ENCODE measurements at regions not wholly inside any gene's neighbourhood (a gene's known extent, or its start where the extent isn't known, plus 50 kb on each side); places are given as distances from the start of the nearest gene placed in this dataset.

GRCh38 chr10:44510379-44511115 lies 125.7 kb upstream of the CXCL12 start:
- intact Hi-C loops (cut with micrococcal nuclease; ENCODE audit: unreplicated experiment), result no loop called here
- H3K27me3 Mint-ChIP-seq (ENCODE audit: unreplicated experiment), result peaks cover 25% of the 10 kb centered on the region
- CTCF ChIA-PET, result no interaction called here
- DNase-seq, result no peak
- no peak overlapping the region for H3K4me3 Mint-ChIP-seq (ENCODE audit: low read depth, unreplicated experiment)
- peaks cover 2% of the 10 kb centered on the region for H3K9me3 Mint-ChIP-seq (ENCODE audit: low read depth, unreplicated experiment)
- H3K27ac Mint-ChIP-seq (ENCODE audit: unreplicated experiment), result no peak overlapping the region
- no peak for TF ChIP-seq CTCF (IDR thresholded peaks at IDR 0.05; ENCODE audit: unreplicated experiment)
- no peaks in the 10 kb centered on the region for H3K36me3 Mint-ChIP-seq (ENCODE audit: insufficient read depth, unreplicated experiment)
- no TSS peak for BruUV-seq (replicated peaks)
- no peaks in the 10 kb centered on the region for H3K4me1 Mint-ChIP-seq (ENCODE audit: low read depth, unreplicated experiment)

GRCh38 chr10:44511166-44511565 lies 126.3 kb upstream of the CXCL12 start:
- Mint-ChIP-seq H3K4me3 (ENCODE audit: low read depth, unreplicated experiment) (no peak overlapping the region), H3K27me3 (ENCODE audit: unreplicated experiment) (peaks cover 19% of the 10 kb centered on the region), H3K27ac (ENCODE audit: unreplicated experiment) (no peak overlapping the region), H3K4me1 (ENCODE audit: low read depth, unreplicated experiment) (no peaks in the 10 kb centered on the region), H3K9me3 (ENCODE audit: low read depth, unreplicated experiment) (peaks cover 2% of the 10 kb centered on the region), H3K36me3 (ENCODE audit: insufficient read depth, unreplicated experiment) (no peaks in the 10 kb centered on the region)
- BruUV-seq (replicated peaks), result no TSS peak
- CTCF ChIA-PET, result no interaction called here
- intact Hi-C loops (cut with micrococcal nuclease; ENCODE audit: unreplicated experiment), result no loop called here
- DNase-seq, result no peak
- no peak for TF ChIP-seq CTCF (IDR thresholded peaks at IDR 0.05; ENCODE audit: unreplicated experiment)

GRCh38 chr10:44511601-44512000 lies 126.7 kb upstream of the CXCL12 start:
- Mint-ChIP-seq H3K27ac (ENCODE audit: unreplicated experiment) (no peak overlapping the region), H3K27me3 (ENCODE audit: unreplicated experiment) (peaks cover 15% of the 10 kb centered on the region), H3K9me3 (ENCODE audit: low read depth, unreplicated experiment) (peaks cover 2% of the 10 kb centered on the region), H3K4me3 (ENCODE audit: low read depth, unreplicated experiment) (no peak overlapping the region), H3K4me1 (ENCODE audit: low read depth, unreplicated experiment) (no peaks in the 10 kb centered on the region), H3K36me3 (ENCODE audit: insufficient read depth, unreplicated experiment) (no peaks in the 10 kb centered on the region)
- CTCF ChIA-PET, result no interaction called here
- no peak for DNase-seq
- BruUV-seq (replicated peaks), result no TSS peak
- intact Hi-C loops (cut with micrococcal nuclease; ENCODE audit: unreplicated experiment), result no loop called here
- TF ChIP-seq CTCF (IDR thresholded peaks at IDR 0.05; ENCODE audit: unreplicated experiment), result no peak

GRCh38 chr10:44512431-44513022 lies 127.6 kb upstream of the CXCL12 start:
- Mint-ChIP-seq H3K4me1 (ENCODE audit: low read depth, unreplicated experiment) (no peaks in the 10 kb centered on the region), H3K4me3 (ENCODE audit: low read depth, unreplicated experiment) (no peak overlapping the region), H3K27me3 (ENCODE audit: unreplicated experiment) (peaks cover 5% of the 10 kb centered on the region), H3K9me3 (ENCODE audit: low read depth, unreplicated experiment) (peaks cover 2% of the 10 kb centered on the region), H3K36me3 (ENCODE audit: insufficient read depth, unreplicated experiment) (no peaks in the 10 kb centered on the region), H3K27ac (ENCODE audit: unreplicated experiment) (no peak overlapping the region)
- no TSS peak for BruUV-seq (replicated peaks)
- no peak for TF ChIP-seq CTCF (IDR thresholded peaks at IDR 0.05; ENCODE audit: unreplicated experiment)
- CTCF ChIA-PET, result no interaction called here
- intact Hi-C loops (cut with micrococcal nuclease; ENCODE audit: unreplicated experiment), result no loop called here
- DNase-seq, result no peak

Data from Calu3 (cell line).